Stimulated activated CD4-positive, alpha-beta T cell treated with anti-CD3 and anti-CD28 coated beads, Interleukin-2, amount 100 ng/mL, for 48 hours (primary cell): ENCODE measurements at regions not wholly inside any gene's neighbourhood (a gene's known extent, or its start where the extent isn't known, plus 50 kb on each side); places are given as distances from the start of the nearest gene placed in this dataset.

Experiments
- DNase-seq, 2 donors: peaks; one replicate each; pipeline ENCODE4 v3.0.0-alpha.2; 2020

GRCh38 chr12:124629789-124630480 is 62.5 kb upstream of the NCOR2 start:
- no peak for DNase-seq

- no peak for DNase-seq
Measured at GRCh38 chr12:124629117-124629516, 61.7 kb upstream of the NCOR2 start.

- no peak for DNase-seq
Measured at GRCh38 chr12:124627956-124628355, 60.5 kb upstream of the NCOR2 start.

GRCh38 chr12:124626971-124627411 is 59.6 kb upstream of the NCOR2 start:
- no peak for DNase-seq

- no peak for DNase-seq
Measured at GRCh38 chr12:124625867-124626675, 58.7 kb upstream of the NCOR2 start.

GRCh38 chr12:124624823-124625222 is 57.4 kb upstream of the NCOR2 start:
- DNase-seq, result no peak

- no peak for DNase-seq
Measured at GRCh38 chr12:124623344-124624035, 56.1 kb upstream of the NCOR2 start.

GRCh38 chr12:124622764-124623163 is 55.4 kb upstream of the NCOR2 start:
- DNase-seq, result no peak

GRCh38 chr12:124622331-124622730 is 54.9 kb upstream of the NCOR2 start:
- DNase-seq, result no peak

GRCh38 chr12:124621296-124621660 is 53.9 kb upstream of the NCOR2 start:
- DNase-seq, result no peak

GRCh38 chr12:124620606-124621295 is 53.3 kb upstream of the NCOR2 start:
- DNase-seq, result no peak

- DNase-seq, result no peak
Measured at GRCh38 chr12:124618291-124618902, 51.0 kb upstream of the NCOR2 start.

GRCh38 chr12:124617615-124618014 is 50.2 kb upstream of the NCOR2 start:
- no peak for DNase-seq
